RWPE2 (cell line): ENCODE measurements at regions not wholly inside any gene's neighbourhood (a gene's known extent, or its start where the extent isn't known, plus 50 kb on each side); places are given as distances from the start of the nearest gene placed in this dataset.

Source experiments
- ATAC-seq: fragments of 200-7000 bp; cut with Tn5 transposase; 3 replicates; pipeline ENCODE4 v1.9.1; 2021; ENCODE audit warnings: low read depth
- DNase-seq: peaks from one replicate; pipeline ENCODE4 v3.0.0-alpha.2; 2020; ENCODE audit warnings: low spot score
- H3K27ac ChIP-seq: fragments of 450-650 bp; 2 replicates; pipeline ENCODE4 v1.5.1; 2017; ENCODE audit warnings: mild to moderate bottlenecking; ENCODE audit not compliant: poor library complexity, severe bottlenecking
- H3K27me3 ChIP-seq: fragments of 250-450 bp; sonication (Bioruptor Pico); 2 replicates; pipeline ENCODE4 v1.5.1; 2021; ENCODE audit warnings: mild to moderate bottlenecking, moderate library complexity; ENCODE audit not compliant: insufficient read depth, poor library complexity, severe bottlenecking
- H3K36me3 ChIP-seq: fragments of 250-450 bp; sonication (Bioruptor Pico); 2 replicates; pipeline ENCODE4 v1.5.1; 2020; ENCODE audit warnings: low read depth, mild to moderate bottlenecking, moderate library complexity
- H3K4me1 ChIP-seq: fragments of 250-450 bp; sonication (Bioruptor Pico); 2 replicates; pipeline ENCODE4 v1.5.1; 2021; ENCODE audit warnings: mild to moderate bottlenecking, moderate library complexity; ENCODE audit not compliant: insufficient read depth, poor library complexity, severe bottlenecking
- H3K4me3 ChIP-seq: fragments of 250-450 bp; sonication (Bioruptor Pico); 2 replicates; pipeline ENCODE4 v1.5.1; 2021; ENCODE audit warnings: mild to moderate bottlenecking, moderate library complexity; ENCODE audit not compliant: severe bottlenecking
- H3K9me3 ChIP-seq: fragments of 250-450 bp; sonication (Bioruptor Pico); 2 replicates; pipeline ENCODE4 v1.5.1; 2021; ENCODE audit warnings: mild to moderate bottlenecking, moderate library complexity; ENCODE audit not compliant: severe bottlenecking
- CTCF ChIP-seq: fragments of 450-650 bp; IDR thresholded peaks from one replicate; pipeline ENCODE4 v1.5.1; 2017; ENCODE audit warnings: mild to moderate bottlenecking, moderate library complexity; ENCODE audit not compliant: poor library complexity, severe bottlenecking

DNA sequence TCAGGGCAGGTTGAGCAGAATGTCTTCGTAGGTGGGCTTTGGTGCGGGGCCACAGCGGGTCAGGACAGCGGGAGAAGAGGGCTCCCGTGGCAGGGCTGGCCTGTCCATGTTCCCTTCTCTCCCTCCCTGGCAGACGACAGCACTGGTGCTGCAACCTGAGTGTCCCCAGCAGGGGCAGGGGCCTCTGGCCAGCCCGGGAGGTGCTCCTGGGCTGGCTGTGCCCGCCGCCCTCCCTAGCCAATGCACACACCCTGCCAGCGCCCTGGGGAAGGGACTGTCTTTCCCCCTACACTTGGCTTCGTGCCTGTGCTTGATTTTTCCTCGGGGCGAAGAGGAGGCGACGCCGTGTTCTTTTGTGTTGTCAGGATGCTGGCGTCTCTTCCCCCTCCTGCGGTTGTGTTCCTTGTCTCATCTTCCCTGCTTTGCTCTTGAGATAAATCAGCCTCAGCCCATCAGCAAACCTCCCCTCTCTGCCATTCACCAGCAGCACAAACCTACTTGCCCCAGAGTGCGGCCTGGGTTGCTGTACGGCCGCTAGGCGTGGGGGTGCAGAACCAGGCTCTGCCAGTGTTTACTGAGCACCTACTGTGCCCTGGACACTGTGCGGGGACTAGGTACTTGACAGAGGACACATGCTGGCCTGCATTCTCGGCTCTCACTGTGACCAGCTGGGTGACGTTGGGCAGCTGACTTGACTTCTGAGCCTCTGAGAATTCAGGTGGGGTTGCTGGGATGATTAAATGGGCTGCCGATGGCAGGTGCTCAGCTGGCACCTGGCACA, 237.3 kb upstream of the CIBAR2 start:
- Histone ChIP-seq H3K36me3 (no peaks in the 10 kb centered on the region), H3K9me3 (no peaks in the 10 kb centered on the region), H3K27ac (peak overlapping the region; percentile 37), H3K27me3 (no peaks in the 10 kb centered on the region), H3K4me3 (no peak overlapping the region), H3K4me1 (peaks cover 33% of the 10 kb centered on the region)
- ATAC-seq, result no peak
- peak; percentile 60 for DNase-seq
- TF ChIP-seq CTCF, result no peak

DNA sequence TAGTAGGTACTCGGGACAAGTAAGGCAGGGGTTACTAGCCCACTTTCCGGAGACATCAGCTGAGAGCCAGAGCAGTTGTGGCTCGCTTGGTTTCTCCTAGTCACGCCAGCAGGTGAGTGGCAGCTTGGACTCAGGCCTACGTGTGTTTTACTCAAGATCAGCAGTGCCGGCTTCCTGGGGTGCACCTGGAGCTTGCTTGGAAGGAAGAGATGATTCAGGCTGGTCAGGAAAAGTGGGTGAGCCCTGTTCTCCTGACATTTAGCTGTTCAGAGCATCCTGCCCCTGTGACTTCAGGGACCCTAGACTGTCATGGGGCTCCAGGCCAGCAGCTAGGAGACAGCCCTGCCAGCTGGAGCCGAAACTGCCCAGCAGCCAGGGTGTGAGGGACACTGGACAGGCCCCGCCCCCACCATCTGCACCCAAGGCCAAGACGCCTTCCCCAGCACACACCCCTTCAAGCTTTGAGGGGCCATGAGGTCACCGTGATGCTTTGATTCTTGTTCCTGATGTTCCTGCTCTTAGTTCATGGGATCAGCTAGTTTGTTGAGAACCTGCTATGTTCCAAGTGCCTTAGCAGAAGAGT, 238.0 kb upstream of the CIBAR2 start:
- TF ChIP-seq CTCF, result no peak
- DNase-seq, result peak; percentile 64
- Histone ChIP-seq H3K4me1 (peaks cover 40% of the 10 kb centered on the region), H3K4me3 (no peak overlapping the region), H3K9me3 (no peaks in the 10 kb centered on the region), H3K27ac (peak overlapping the region; percentile 37), H3K36me3 (no peaks in the 10 kb centered on the region), H3K27me3 (no peaks in the 10 kb centered on the region)
- no peak for ATAC-seq

DNA sequence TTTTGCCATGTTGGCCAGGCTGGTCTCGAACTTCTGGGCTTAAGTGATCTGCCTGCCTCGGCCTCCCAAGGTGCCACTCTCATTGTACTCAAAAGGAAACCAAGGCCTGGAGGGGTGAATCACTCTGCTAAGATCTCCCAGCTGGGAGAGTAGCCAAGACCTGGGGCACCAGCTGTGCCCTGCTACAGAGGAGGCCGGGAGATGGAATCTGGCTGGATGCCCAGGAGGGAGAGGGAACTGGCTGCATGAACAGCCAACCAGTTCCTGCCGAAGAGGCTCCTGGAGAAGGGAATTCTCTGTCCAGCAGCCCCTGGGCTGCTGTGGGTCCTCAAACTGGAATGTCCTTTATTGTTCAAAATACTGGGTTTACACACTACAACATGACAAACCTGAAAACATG, 238.7 kb upstream of the CIBAR2 start:
- no peaks in the 10 kb centered on the region for H3K27me3 ChIP-seq
- H3K4me3 ChIP-seq, result no peak overlapping the region
- peaks cover 41% of the 10 kb centered on the region for H3K4me1 ChIP-seq
- TF ChIP-seq CTCF, result no peak
- no peaks in the 10 kb centered on the region for H3K9me3 ChIP-seq
- H3K27ac ChIP-seq, result peak overlapping the region; percentile 37
- peak; percentile 73 for ATAC-seq
- no peaks in the 10 kb centered on the region for H3K36me3 ChIP-seq
- DNase-seq, result peak; percentile 99

DNA sequence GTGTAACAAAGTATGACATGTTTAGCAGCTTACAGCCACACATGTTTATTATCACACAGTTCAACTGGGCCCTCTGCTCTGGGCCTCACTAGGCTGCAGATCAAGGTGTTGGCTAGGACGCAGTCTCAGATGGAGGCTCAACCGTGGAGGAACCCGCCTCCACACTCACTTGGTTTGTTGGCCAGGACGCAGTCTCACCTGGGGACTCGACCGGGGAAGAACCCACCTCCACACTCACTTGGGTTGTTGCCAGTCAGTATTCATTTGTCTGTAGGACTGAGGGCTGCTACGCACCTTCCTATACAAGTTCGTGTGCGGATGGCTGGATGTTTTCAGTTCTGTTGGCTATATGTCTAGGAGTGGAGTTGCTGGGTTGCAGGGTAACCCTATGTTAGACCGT, 240.7 kb upstream of the CIBAR2 start:
- no peaks in the 10 kb centered on the region for H3K27me3 ChIP-seq
- no peak overlapping the region for H3K4me3 ChIP-seq
- peaks cover 41% of the 10 kb centered on the region for H3K4me1 ChIP-seq
- H3K36me3 ChIP-seq, result no peaks in the 10 kb centered on the region
- no peaks in the 10 kb centered on the region for H3K9me3 ChIP-seq
- peak overlapping the region; percentile 85 for H3K27ac ChIP-seq
- no peak for DNase-seq
- TF ChIP-seq CTCF, result no peak
- ATAC-seq, result no peak
